ENCODE measurements at regions not wholly inside any gene's neighbourhood (a gene's known extent, or its start where the extent isn't known, plus 50 kb on each side); places are given as distances from the start of the nearest gene placed in this dataset.

- Histone ChIP-seq H4K8ac (ENCODE audit: low read depth in 2 of 2, low read length in 2 of 2) (no peak overlapping the region), H2AK5ac (ENCODE audit: low read depth, low read length) (no peak overlapping the region), H2AK9ac (replicated peaks; ENCODE audit: low read depth, low read length, poor library complexity) (no peak overlapping the region), H3K4me1 (ENCODE audit: control insufficient read depth, insufficient read depth, low read length) (peaks cover 6% of the 10 kb centered on the region; the same call in 1 of the 2 replicates), H3K79me1 (ENCODE audit: low read depth in 1 of 2, low read length in 2 of 2) (no peaks in the 10 kb centered on the region), H3K56ac (ENCODE audit: extremely low read depth, insufficient read depth, low read length) (no peak overlapping the region), H3K14ac (replicated peaks; ENCODE audit: low read depth, low read length) (no peak overlapping the region), H4K91ac (ENCODE audit: insufficient read depth, low read depth, low read length) (no peak overlapping the region), H3K18ac (ENCODE audit: low read depth, low read length) (no peak overlapping the region), H3K9me1 (ENCODE audit: insufficient read depth, low read length) (no peaks in the 10 kb centered on the region), H3K4me2 (ENCODE audit: low read depth, low read length) (no peak overlapping the region), H2BK20ac (ENCODE audit: low read depth, low read length) (no peak overlapping the region), H4K20me1 (ENCODE audit: insufficient read depth, low read length) (no peaks in the 10 kb centered on the region), H3K27me3 (ENCODE audit: control insufficient read depth, insufficient read depth, low read length) (no peaks in the 10 kb centered on the region), H3K27ac (ENCODE audit: insufficient read depth, low read length) (no peak overlapping the region), H4K5ac (ENCODE audit: low read depth, low read length) (no peak overlapping the region), H3K4ac (ENCODE audit: low read depth, low read length) (no peak overlapping the region), H2BK15ac (ENCODE audit: low read depth, low read length) (no peak overlapping the region), H3K23ac (ENCODE audit: low read depth, low read length) (no peak overlapping the region), H3K36me3 (ENCODE audit: control insufficient read depth, insufficient read depth, low read length) (no peaks in the 10 kb centered on the region), H2BK120ac (ENCODE audit: low read depth, low read length) (no peak overlapping the region), H2AFZ (replicated peaks; ENCODE audit: low read length, poor library complexity) (no peak overlapping the region), H2BK5ac (ENCODE audit: low read depth, low read length, poor library complexity, severe bottlenecking) (no peak overlapping the region), H3K4me3 (ENCODE audit: insufficient read depth, low read depth, low read length) (no peak overlapping the region), H3K9ac (ENCODE audit: low read depth, low read length) (no peak overlapping the region), H3K9me3 (ENCODE audit: control insufficient read depth, insufficient read depth, low read length) (no peaks in the 10 kb centered on the region)
- ATAC-seq (ENCODE audit: low read depth) (no peak), DNase-seq (no peak)
- in situ Hi-C loops (cut with MboI; ENCODE audit: low sequenced_read_pairs) (no loop called here), dilution Hi-C loops (cut with HindIII; ENCODE audit: low sequenced_read_pairs, unreplicated experiment) (no loop called here), intact Hi-C loops (cut with micrococcal nuclease) (no loop called here)
- no CpG with 5 or more reads among the region's 3 CpGs for WGBS, 2 experiments (ENCODE audit: extremely low coverage in 2 of 2, insufficient read length in 1 of 2)
- BruUV-seq (replicated peaks): no TSS peak
- CTCF ChIA-PET: interaction anchor here (0.7 kb wide), 1 partner anchor 390 kb away, joined by 5 read pairs; no protein-coding TSS in a partner anchor
- TF ChIP-seq FOS (IDR thresholded peaks at IDR 0.05; ENCODE audit: low read depth, low read length) (no peak), RAD21 (IDR thresholded peaks at IDR 0.05; ENCODE audit: low read length) (no peak), MAFK (IDR thresholded peaks at IDR 0.05; ENCODE audit: low read depth, low read length) (no peak), MXI1 (IDR thresholded peaks at IDR 0.05; ENCODE audit: borderline replicate concordance, low read depth, low read length) (no peak), RFX5 (IDR thresholded peaks at IDR 0.05; ENCODE audit: low read depth, low read length) (no peak), MAZ (IDR thresholded peaks at IDR 0.05; ENCODE audit: borderline replicate concordance, low read depth, low read length) (no peak), CTCF (conservative IDR thresholded peaks at IDR 0.05; ENCODE audit: low read depth, low read length) (no peak), BHLHE40 (IDR thresholded peaks at IDR 0.05; ENCODE audit: low read depth, low read length) (no peak), NFE2L2 (IDR thresholded peaks at IDR 0.05; ENCODE audit: low read depth, low read length) (no peak), CEBPB (IDR thresholded peaks at IDR 0.05; ENCODE audit: low read depth, low read length) (no peak), POLR2A (IDR thresholded peaks at IDR 0.05; ENCODE audit: low read depth, low read length) (no peak), ELK1 (IDR thresholded peaks at IDR 0.05; ENCODE audit: borderline replicate concordance, low read depth, low read length) (no peak), SMC3 (IDR thresholded peaks at IDR 0.05; ENCODE audit: low read depth, low read length) (no peak)
- TF ChIP-seq, protein P1, sequence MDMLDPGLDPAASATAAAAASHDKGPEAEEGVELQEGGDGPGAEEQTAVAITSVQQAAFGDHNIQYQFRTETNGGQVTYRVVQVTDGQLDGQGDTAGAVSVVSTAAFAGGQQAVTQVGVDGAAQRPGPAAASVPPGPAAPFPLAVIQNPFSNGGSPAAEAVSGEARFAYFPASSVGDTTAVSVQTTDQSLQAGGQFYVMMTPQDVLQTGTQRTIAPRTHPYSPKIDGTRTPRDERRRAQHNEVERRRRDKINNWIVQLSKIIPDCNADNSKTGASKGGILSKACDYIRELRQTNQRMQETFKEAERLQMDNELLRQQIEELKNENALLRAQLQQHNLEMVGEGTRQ (IDR thresholded peaks at IDR 0.05; ENCODE audit: low read depth, low read length): no peak
- POLR2A ChIA-PET (ENCODE audit: unreplicated experiment): no interaction called here
Measured at GRCh38 chr19:31676271-31677004, 327.2 kb upstream of the TSHZ3 start.

Data from IMR-90 (cell line).